HG03139 (cell line): ENCODE measurements at regions not wholly inside any gene's neighbourhood (a gene's known extent, or its start where the extent isn't known, plus 50 kb on each side); places are given as distances from the start of the nearest gene placed in this dataset.
"Not testable (repeated sequence)": the region's sequence is repeated elsewhere in the genome, so short reads cannot be mapped to it uniquely, and the experiment has no call there.

Experiments
- ATAC-seq: cut with Tn5 transposase; IDR thresholded peaks from one replicate; pipeline ENCODE4 v1.9.1; 2021; ENCODE audit not compliant: unreplicated experiment

DNA sequence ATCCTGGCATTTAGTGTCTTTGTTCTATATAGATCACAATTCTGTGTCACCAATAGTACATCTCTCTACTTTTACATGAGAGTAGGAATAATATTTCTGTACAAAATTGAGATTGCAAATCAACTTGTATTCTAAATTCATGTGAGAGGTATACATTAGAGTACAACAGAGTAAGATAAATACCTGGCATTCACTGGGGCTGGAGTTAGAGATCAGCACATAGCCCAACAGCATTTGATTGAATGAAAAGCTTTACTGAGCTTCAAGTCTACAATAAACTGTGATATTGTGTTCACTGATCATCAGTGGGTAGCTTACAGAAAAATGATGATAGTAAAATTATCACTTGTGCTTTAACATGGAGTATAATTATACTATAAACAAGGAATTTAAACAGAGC, 1114.7 kb downstream of the REEP3 start:
- ATAC-seq, result no peak

DNA sequence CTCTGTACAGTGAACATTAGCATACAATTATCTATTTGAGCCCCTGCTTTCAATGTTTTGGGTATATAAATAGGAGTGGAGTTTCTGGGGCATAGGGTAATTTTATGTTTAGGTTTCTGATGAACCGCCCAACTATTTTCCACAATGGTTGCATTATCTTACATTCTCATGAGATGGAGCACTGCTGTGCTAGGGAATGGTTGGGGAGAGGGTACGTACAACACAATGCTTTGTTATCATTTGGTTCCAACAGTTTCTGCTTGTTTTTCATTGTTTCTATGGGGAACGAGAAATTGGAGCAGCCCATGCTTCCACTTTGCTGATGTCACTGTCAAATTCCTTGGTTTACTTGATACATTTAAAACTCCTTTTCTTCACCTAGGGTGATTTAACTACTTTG, 1115.3 kb downstream of the REEP3 start:
- ATAC-seq, result no peak

- no peak for ATAC-seq
These were observed 1116.7 kb downstream of the REEP3 start for GRCh38 chr10:64637939-64638338.

- ATAC-seq, result no peak
These were observed 1127.7 kb downstream of the REEP3 start for GRCh38 chr10:64648915-64649314.

GRCh38 chr10:64658528-64658927, 1137.3 kb downstream of the REEP3 start:
- no peak for ATAC-seq

DNA sequence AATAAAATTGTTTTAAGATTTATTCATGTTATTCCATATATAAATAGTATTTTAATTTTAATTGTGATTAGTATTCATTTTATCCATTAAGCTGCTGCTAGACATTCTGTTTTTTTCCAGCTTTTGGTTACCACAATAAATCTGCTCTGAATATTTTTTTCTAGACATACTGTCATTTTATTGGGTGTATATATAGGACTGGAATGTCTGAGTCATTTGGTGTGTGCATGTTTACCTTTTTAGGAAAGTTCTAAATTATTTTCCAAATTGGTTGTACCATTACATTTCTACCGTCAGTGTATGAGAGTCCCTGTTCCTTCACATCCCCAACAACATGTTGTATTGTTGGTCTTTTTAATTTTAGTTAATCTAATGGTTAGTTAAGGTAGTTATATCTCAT, 1138.1 kb downstream of the REEP3 start:
- ATAC-seq, result no peak

- ATAC-seq, result no peak
These were observed 1160.8 kb downstream of the REEP3 start for GRCh38 chr10:64682043-64682442.

- ATAC-seq, result no peak
These were observed 1169.0 kb downstream of the REEP3 start for GRCh38 chr10:64690194-64690593.

DNA sequence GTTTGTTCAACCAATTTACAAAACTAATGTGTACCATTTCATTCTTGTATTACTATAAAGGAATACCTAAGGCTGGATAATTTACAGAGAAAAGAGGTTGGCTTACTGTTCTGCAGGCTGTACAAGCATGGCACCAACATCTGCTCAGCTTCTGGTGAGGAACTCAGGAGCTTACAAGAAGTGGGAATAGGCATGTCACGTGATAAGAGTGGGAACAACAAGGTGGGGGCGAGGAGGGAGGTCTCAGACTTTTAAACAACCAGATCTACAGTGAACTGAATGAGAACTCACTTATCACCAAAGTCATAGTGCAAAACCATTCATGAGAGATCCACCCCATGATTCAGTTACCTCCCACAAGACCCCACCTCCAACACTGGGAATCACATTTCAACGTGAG, 1178.0 kb downstream of the REEP3 start:
- ATAC-seq, result no peak

DNA sequence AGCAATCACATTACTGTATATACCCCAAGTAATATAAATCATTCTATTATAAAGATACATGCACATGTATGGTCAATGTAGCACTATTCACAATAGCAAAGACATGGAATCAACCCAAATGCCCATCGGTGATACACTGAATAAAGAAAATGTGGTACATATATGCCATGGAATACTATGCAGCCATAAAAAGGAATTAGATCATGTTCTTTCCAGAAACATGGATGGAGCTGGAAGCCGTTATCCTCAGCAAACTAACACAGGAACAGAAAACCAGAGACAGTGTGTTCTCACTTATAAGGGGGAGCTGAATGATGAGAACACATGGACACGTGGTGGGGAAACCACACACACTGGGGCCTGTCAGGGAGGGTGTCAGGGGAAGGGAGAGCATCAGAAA, 1180.9 kb downstream of the REEP3 start:
- not testable (repeated sequence) for ATAC-seq

- ATAC-seq, result no peak
These were observed 1187.9 kb downstream of the REEP3 start for GRCh38 chr10:64708884-64709681.

DNA sequence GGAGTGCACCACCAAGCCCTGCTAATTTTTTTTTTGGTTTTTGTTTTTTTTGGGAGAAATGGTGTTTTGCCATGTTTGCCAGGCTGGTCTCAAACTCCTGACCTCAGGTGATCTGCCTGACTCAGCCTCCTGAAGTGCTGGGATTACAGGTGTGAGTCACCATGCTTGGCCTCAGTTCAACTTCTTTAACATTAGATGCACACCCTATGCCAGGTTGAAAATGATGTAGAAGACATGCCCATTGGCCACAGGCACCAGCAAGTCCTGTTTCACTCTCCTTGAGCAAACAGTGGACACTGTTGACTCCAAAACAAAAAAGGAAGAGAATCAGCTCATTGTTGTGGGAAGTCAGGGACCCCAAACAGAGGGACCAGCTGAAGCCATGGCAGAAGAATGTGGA, 1205.3 kb downstream of the REEP3 start:
- no peak for ATAC-seq

DNA sequence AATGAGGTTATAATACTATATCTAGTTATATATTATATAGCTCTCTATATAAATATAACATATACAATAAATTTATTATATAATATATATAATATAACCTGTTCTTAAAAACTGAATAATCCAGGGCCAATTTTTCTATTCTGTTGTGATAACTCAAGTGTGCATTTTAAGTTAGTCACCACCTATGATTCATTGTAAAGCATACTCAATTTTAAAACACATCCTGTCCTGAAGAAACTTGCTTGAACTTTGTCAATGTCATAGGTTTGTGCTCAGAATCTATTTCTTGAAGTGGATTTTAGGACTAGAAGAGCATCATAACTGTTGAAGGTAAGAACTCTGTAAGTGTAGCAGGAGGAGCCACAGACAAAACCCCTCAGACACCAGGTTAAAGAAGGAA, 1209.8 kb downstream of the REEP3 start:
- no peak for ATAC-seq

DNA sequence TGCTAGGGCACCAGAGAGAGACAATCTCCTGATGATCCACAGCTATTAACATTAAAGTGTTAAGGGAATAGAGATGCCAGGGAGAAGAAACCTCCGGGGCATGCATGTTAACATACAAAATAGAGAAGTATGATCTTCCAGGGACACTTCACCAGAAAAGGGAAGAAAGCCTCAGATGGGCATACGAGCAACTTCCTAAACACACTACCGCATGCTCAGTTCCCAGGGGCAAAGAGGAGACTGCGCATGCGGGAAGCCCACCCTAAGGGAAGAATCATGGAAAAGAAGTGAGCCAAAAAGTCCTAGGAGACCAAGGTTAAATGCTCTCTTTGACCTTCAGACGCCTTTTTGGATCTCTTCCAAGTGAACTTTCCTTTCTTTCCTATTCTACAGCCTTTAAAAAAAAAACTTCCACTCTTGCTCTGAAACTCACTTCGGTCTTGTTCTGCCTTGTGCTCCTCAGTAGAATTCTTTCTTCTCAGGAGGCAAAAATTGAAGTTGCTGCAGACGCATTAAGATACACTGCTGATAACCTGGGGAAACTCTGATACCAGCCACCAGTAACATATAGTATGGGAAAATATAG, 1211.3 kb downstream of the REEP3 start:
- no peak for ATAC-seq

- ATAC-seq, result no peak
These were observed 1212.8 kb downstream of the REEP3 start for GRCh38 chr10:64733980-64734379.

DNA sequence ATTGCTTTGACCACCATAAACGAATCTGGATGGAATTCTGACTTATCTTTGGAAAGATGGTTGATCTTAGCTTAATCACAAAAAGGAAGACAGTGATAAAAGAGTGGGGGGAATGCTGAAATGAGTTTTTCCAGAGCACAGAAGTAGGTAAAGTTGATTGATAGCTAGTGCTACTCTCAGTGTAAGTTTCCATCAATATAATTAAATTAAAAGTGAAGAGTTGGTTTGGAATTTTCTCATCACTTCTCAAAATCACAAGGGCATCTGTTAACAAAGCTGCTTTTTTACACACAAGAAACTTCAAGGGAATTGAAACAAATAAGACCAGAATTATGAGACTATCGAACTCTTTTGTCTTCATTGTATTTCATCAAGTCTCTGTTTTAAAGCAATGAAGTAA, 1217.3 kb downstream of the REEP3 start:
- no peak for ATAC-seq

GRCh38 chr10:64745565-64745964, 1224.4 kb downstream of the REEP3 start:
- no peak for ATAC-seq

DNA sequence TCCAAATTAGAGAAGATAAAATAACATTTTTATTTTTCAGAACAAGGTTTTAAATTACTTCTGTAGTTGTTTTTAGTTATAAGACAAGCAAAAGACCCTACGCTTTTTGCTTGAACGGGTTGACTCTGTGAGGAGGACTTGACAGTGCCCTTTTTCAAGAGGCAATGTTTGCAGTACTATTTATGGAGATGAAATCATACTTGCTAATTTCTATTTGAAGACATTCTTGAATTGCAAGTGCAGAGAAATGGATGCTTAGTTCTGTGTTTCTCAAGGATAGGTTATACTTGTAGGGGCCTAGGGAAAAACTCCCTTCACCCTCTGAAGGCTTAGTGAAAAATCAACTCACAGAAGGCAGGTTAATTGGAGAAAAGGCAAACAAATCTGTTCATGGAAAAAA, 1229.5 kb downstream of the REEP3 start:
- ATAC-seq, result no peak

- no peak for ATAC-seq
These were observed 1232.3 kb downstream of the REEP3 start for GRCh38 chr10:64753516-64753915.

DNA sequence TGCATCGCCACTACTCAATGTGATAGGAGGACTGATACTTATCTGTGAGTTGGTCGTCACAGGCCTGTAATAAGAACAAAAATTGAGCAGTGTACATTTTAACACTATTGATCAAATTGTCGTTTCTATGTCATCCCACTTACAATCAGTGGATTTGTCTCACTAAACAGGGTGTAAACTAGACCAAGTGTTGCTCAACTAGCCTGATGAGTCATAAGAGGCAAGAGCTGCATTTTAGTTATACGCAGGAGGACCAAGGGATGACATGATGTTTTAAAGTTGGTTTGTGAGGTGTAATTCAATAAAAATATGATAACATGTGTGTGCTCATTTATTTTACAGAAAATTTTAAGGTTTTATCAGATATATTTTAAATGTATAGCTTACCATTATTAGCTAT, 1239.2 kb downstream of the REEP3 start:
- no peak for ATAC-seq

DNA sequence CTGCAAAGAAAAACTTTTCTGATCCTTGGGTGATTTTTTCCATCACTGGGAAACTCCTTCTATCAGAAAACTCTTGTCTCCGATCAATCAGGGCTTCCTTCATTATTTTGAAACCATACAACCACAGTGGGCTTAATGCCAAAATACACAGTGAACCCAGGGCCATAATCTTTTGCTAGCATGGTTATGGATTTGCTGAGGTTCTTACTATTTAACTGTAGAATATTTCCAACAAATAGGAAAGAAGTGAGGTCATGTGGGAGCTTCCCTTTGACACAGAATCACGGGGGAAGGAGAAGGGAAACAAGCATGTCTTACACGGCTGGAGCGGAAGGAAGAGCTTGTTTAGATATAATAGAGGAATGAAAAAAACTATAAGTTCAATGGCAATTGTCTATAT, 1241.7 kb downstream of the REEP3 start:
- ATAC-seq, result no peak

GRCh38 chr10:64765498-64765897, 1244.3 kb downstream of the REEP3 start:
- no peak for ATAC-seq
